Naive thymus-derived CD8-positive, alpha-beta T cell (primary cell): ENCODE measurements at regions not wholly inside any gene's neighbourhood (a gene's known extent, or its start where the extent isn't known, plus 50 kb on each side); places are given as distances from the start of the nearest gene placed in this dataset.
"Not testable (repeated sequence)": the region's sequence is repeated elsewhere in the genome, so short reads cannot be mapped to it uniquely, and the experiment has no call there.

Experiments used
- ATAC-seq, 2 donors: fragments of 150-1000 bp; cut with Tn5 transposase in 1 of 2; sonication (Bioruptor Pico), chemical (Tn5 transposase) in 1 of 2; 1 replicate in 1 of 2; 2 replicates in 1 of 2; pipeline ENCODE4 v1.10.0; 2021; ENCODE audit warnings: mild to moderate bottlenecking in 2 of 2, moderate library complexity in 2 of 2
- POLR2A ChIA-PET: fragments of 350-600 bp; sonication (Branson Sonifier 250); formaldehyde crosslinking; loops from one replicate; lab custom pipeline; 2021; ENCODE audit warnings: antibody characterized with exemption; lab: Charles Lee
- DNase-seq, 10 donors: peaks; one replicate each; pipeline versions ENCODE4 v3.0.0 to v3.0.0-alpha.2; 2020 to 2022
- H3K27ac Mint-ChIP-seq, 10 donors: one replicate each; pipeline ENCODE4 v1.8.0; 2020 to 2022; ENCODE audit warnings: mild to moderate bottlenecking in 10 of 10, mixed read lengths in 10 of 10, moderate library complexity in 4 of 10, inconsistent platforms in 1 of 10
- H3K27me3 Mint-ChIP-seq, 5 donors: one replicate each; pipeline ENCODE4 v1.8.0; 2021 to 2022; ENCODE audit warnings: mixed read lengths in 5 of 5
- H3K36me3 Mint-ChIP-seq, 3 donors: one replicate each; pipeline ENCODE4 v1.8.0; 2020 to 2022; ENCODE audit warnings: mixed read lengths in 3 of 3, mild to moderate bottlenecking in 2 of 3, inconsistent platforms in 1 of 3
- H3K4me1 Mint-ChIP-seq, 4 donors: one replicate each; pipeline ENCODE4 v1.8.0; 2021 to 2022; ENCODE audit warnings: mixed read lengths in 4 of 4
- H3K4me3 Mint-ChIP-seq, 10 donors: one replicate each; pipeline ENCODE4 v1.8.0; 2020 to 2022; ENCODE audit warnings: mild to moderate bottlenecking in 10 of 10, mixed read lengths in 10 of 10, moderate library complexity in 6 of 10, inconsistent platforms in 1 of 10
- H3K9me3 Mint-ChIP-seq, 9 donors: one replicate each; pipeline ENCODE4 v1.8.0; 2020 to 2022; ENCODE audit warnings: mixed read lengths in 9 of 9, mild to moderate bottlenecking in 3 of 9, inconsistent platforms in 1 of 9, moderate library complexity in 1 of 9

GRCh38 chr2:132068407-132068806 is 93.3 kb downstream of the ANKRD30BL start:
- ATAC-seq, H3K27me3 Mint-ChIP-seq, H3K36me3 Mint-ChIP-seq, POLR2A ChIA-PET, H3K4me3 Mint-ChIP-seq, H3K27ac Mint-ChIP-seq, DNase-seq, H3K4me1 Mint-ChIP-seq: not testable (repeated sequence)
- peaks cover 0 to 26% (median 13%) of the 10 kb centered on the region in 9 donors for H3K9me3 Mint-ChIP-seq

GRCh38 chr2:132065391-132065790 is 96.4 kb downstream of the ANKRD30BL start:
- POLR2A ChIA-PET, H3K4me1 Mint-ChIP-seq, H3K36me3 Mint-ChIP-seq, H3K27me3 Mint-ChIP-seq, H3K4me3 Mint-ChIP-seq, ATAC-seq, H3K27ac Mint-ChIP-seq, DNase-seq: not testable (repeated sequence)
- H3K9me3 Mint-ChIP-seq, result peaks cover 0 to 26% (median 15%) of the 10 kb centered on the region in 9 donors

- DNase-seq, ATAC-seq, POLR2A ChIA-PET, H3K36me3 Mint-ChIP-seq, H3K4me3 Mint-ChIP-seq, H3K27ac Mint-ChIP-seq: not testable (repeated sequence)
- Mint-ChIP-seq H3K27me3 (peaks cover 4 to 55% (median 40%) of the 10 kb centered on the region in 5 donors), H3K9me3 (peaks cover 0 to 18% (median 10%) of the 10 kb centered on the region in 9 donors), H3K4me1 (peaks cover 0 to 11% (median 5%) of the 10 kb centered on the region in 4 donors)
Measured at GRCh38 chr2:132039609-132040236, 122.0 kb downstream of the ANKRD30BL start.

GRCh38 chr2:132038883-132039235 is 122.9 kb downstream of the ANKRD30BL start:
- peaks cover 4 to 50% (median 39%) of the 10 kb centered on the region in 5 donors for H3K27me3 Mint-ChIP-seq
- H3K4me1 Mint-ChIP-seq, result peaks cover 0 to 11% (median 5%) of the 10 kb centered on the region in 4 donors
- H3K36me3 Mint-ChIP-seq, POLR2A ChIA-PET, H3K27ac Mint-ChIP-seq, DNase-seq, ATAC-seq: not testable (repeated sequence)
- peaks cover 0 to 15% (median 8%) of the 10 kb centered on the region in 9 donors for H3K9me3 Mint-ChIP-seq
- H3K4me3 Mint-ChIP-seq, result peak overlapping the region in 9 of 10 donors; percentile 28 to 67 (median 53)

- Mint-ChIP-seq H3K27ac (no peak overlapping the region), H3K4me3 (peak overlapping the region in 9 of 10 donors; percentile 36 to 70 (median 58)), H3K4me1 (peaks cover 0 to 11% (median 5%) of the 10 kb centered on the region in 4 donors), H3K27me3 (peaks cover 4 to 45% (median 34%) of the 10 kb centered on the region in 5 donors), H3K36me3 (no peaks in the 10 kb centered on the region), H3K9me3 (peaks cover 0 to 12% (median 6%) of the 10 kb centered on the region in 9 donors)
- ATAC-seq (no peak), DNase-seq (no peak)
- POLR2A ChIA-PET, result no interaction called here
Measured at GRCh38 chr2:132038179-132038882, 123.4 kb downstream of the ANKRD30BL start.

- peaks cover 0 to 9% (median 4%) of the 10 kb centered on the region in 9 donors for H3K9me3 Mint-ChIP-seq
- POLR2A ChIA-PET, result no interaction called here
- no peaks in the 10 kb centered on the region for H3K36me3 Mint-ChIP-seq
- H3K27ac Mint-ChIP-seq, result no peak overlapping the region
- H3K4me3 Mint-ChIP-seq, result peak overlapping the region in 6 of 10 donors; percentile 36 to 70 (median 60)
- ATAC-seq (no peak), DNase-seq (no peak)
- peaks cover 0 to 11% (median 5%) of the 10 kb centered on the region in 4 donors for H3K4me1 Mint-ChIP-seq
- H3K27me3 Mint-ChIP-seq, result peaks cover 4 to 40% (median 33%) of the 10 kb centered on the region in 5 donors
Measured at GRCh38 chr2:132037527-132038178, 124.1 kb downstream of the ANKRD30BL start.

- ATAC-seq, result no peak
- Mint-ChIP-seq H3K27me3 (peaks cover 4 to 15% (median 13%) of the 10 kb centered on the region in 5 donors), H3K36me3 (no peaks in the 10 kb centered on the region)
Measured at GRCh38 chr2:132034646-132035045, 127.1 kb downstream of the ANKRD30BL start.

GRCh38 chr2:132033949-132034348 is 127.8 kb downstream of the ANKRD30BL start:
- H3K9me3 Mint-ChIP-seq, result peaks cover 0 to 6% (median 2%) of the 10 kb centered on the region in 9 donors
- no peak overlapping the region for H3K27ac Mint-ChIP-seq
- ATAC-seq (no peak), DNase-seq (no peak)
- H3K27me3 Mint-ChIP-seq, result peaks cover 2 to 10% (median 6%) of the 10 kb centered on the region in 5 donors
- no peak overlapping the region for H3K4me3 Mint-ChIP-seq
- no peaks in the 10 kb centered on the region for H3K36me3 Mint-ChIP-seq
- POLR2A ChIA-PET, result no interaction called here
- peaks cover 0 to 8% (median 5%) of the 10 kb centered on the region in 4 donors for H3K4me1 Mint-ChIP-seq

More at GRCh38 chr2:132034646-132035045, 127.1 kb downstream of the ANKRD30BL start:
- POLR2A ChIA-PET, result no interaction called here
- Mint-ChIP-seq H3K27ac (no peak overlapping the region), H3K9me3 (peaks cover 0 to 7% (median 3%) of the 10 kb centered on the region in 9 donors), H3K4me3 (no peak overlapping the region), H3K4me1 (peaks cover 0 to 11% (median 5%) of the 10 kb centered on the region in 4 donors)
- no peak for DNase-seq

GRCh38 chr2:132033365-132033764 is 128.4 kb downstream of the ANKRD30BL start:
- H3K4me3 Mint-ChIP-seq, result no peak overlapping the region
- POLR2A ChIA-PET, result no interaction called here

GRCh38 chr2:132012046-132012445 is 149.7 kb downstream of the ANKRD30BL start:
- peaks cover 11 to 37% (median 35%) of the 10 kb centered on the region in 5 donors for H3K27me3 Mint-ChIP-seq
- H3K36me3 Mint-ChIP-seq, POLR2A ChIA-PET, ATAC-seq, DNase-seq, H3K4me1 Mint-ChIP-seq, H3K27ac Mint-ChIP-seq, H3K4me3 Mint-ChIP-seq: not testable (repeated sequence)
- peaks cover 0 to 19% (median 7%) of the 10 kb centered on the region in 9 donors for H3K9me3 Mint-ChIP-seq

More at GRCh38 chr2:132033365-132033764, 128.4 kb downstream of the ANKRD30BL start:
- H3K36me3 Mint-ChIP-seq, result peaks cover 0 to 2% (median 0%) of the 10 kb centered on the region in 3 donors
- H3K27ac Mint-ChIP-seq, result no peak overlapping the region
- H3K9me3 Mint-ChIP-seq, result peaks cover 0 to 4% (median 0%) of the 10 kb centered on the region in 9 donors
- peaks cover 0 to 6% (median 2%) of the 10 kb centered on the region in 5 donors for H3K27me3 Mint-ChIP-seq
- no peak for DNase-seq
- peaks cover 0 to 4% (median 2%) of the 10 kb centered on the region in 4 donors for H3K4me1 Mint-ChIP-seq
- ATAC-seq, result no peak

- POLR2A ChIA-PET, result no interaction called here
- Mint-ChIP-seq H3K27me3 (peaks cover 16 to 51% (median 41%) of the 10 kb centered on the region in 5 donors), H3K4me1 (no peaks in the 10 kb centered on the region), H3K4me3 (no peak overlapping the region), H3K36me3 (peaks cover 0 to 21% (median 2%) of the 10 kb centered on the region in 3 donors), H3K9me3 (peaks cover 0 to 28% (median 11%) of the 10 kb centered on the region in 9 donors), H3K27ac (no peak overlapping the region)
- DNase-seq (no peak), ATAC-seq (no peak)
Measured at GRCh38 chr2:132009874-132010521, 151.8 kb downstream of the ANKRD30BL start.

- H3K27ac Mint-ChIP-seq, result no peak overlapping the region
- ATAC-seq (no peak), DNase-seq (no peak)
- no peaks in the 10 kb centered on the region for H3K4me1 Mint-ChIP-seq
- peaks cover 0 to 26% (median 2%) of the 10 kb centered on the region in 3 donors for H3K36me3 Mint-ChIP-seq
- no peak overlapping the region for H3K4me3 Mint-ChIP-seq
- POLR2A ChIA-PET, result no interaction called here
- H3K9me3 Mint-ChIP-seq, result peaks cover 0 to 34% (median 11%) of the 10 kb centered on the region in 9 donors
- peaks cover 17 to 57% (median 41%) of the 10 kb centered on the region in 5 donors for H3K27me3 Mint-ChIP-seq
Measured at GRCh38 chr2:132009177-132009873, 152.4 kb downstream of the ANKRD30BL start.
